SU-DHL-6 (cell line): ENCODE measurements at regions not wholly inside any gene's neighbourhood (a gene's known extent, or its start where the extent isn't known, plus 50 kb on each side); places are given as distances from the start of the nearest gene placed in this dataset.

ENCODE experiments used
- CTCF ChIP-seq: fragments of 200-600 bp; sonication (generic); IDR thresholded peaks from one replicate; pipeline ENCODE4 v1.5.1; 2017; ENCODE audit warnings: antibody characterized with exemption, mild to moderate bottlenecking, low read length, moderate library complexity; ENCODE audit not compliant: insufficient read depth, poor library complexity, severe bottlenecking
- EZH2phosphoT487 ChIP-seq: fragments of 200-600 bp; sonication (generic), shearing (Covaris generic); conservative IDR thresholded peaks from 2 replicates; pipeline ENCODE4 v1.6.1; 2018; ENCODE audit warnings: mild to moderate bottlenecking, antibody characterized with exemption, low read length, moderate library complexity, mixed read lengths

GRCh38 chr1:173280899-173281660 lies 73.9 kb upstream of the TNFSF4 start:
- no peak for TF ChIP-seq CTCF
- TF ChIP-seq EZH2phosphoT487: no peak
